GM12878 (cell line): ENCODE measurements at regions not wholly inside any gene's neighbourhood (a gene's known extent, or its start where the extent isn't known, plus 50 kb on each side); places are given as distances from the start of the nearest gene placed in this dataset.

Source experiments
- ATAC-seq: fragments of 200-7000 bp; cut with Tn5 transposase; 3 replicates; pipeline ENCODE4 v1.9.1; 2020; ENCODE audit warnings: mild to moderate bottlenecking, moderate library complexity
- BruUV-seq: library from RNA; stranded (reverse); fragments of 400-500 nt; replicated peaks from 2 replicates; lab custom pipeline; 2021; lab: Mats Ljungman, UMichigan
- CTCF ChIA-PET: fragments of 300-600 bp; sonication (Branson Sonifier 250); formaldehyde crosslinking; extraction: SDS; loops from one replicate; lab custom pipeline; 2021; ENCODE audit warnings: inconsistent platforms; lab: Yijun Ruan, JAX
- POLR2A ChIA-PET: fragments of 350-600 bp; formaldehyde crosslinking; extraction: SDS; loops from one replicate; lab custom pipeline; 2021; ENCODE audit warnings: inconsistent platforms; lab: Charles Lee
- RAD21 ChIA-PET: fragments of 300-600 bp; sonication (Branson Sonifier 250); formaldehyde crosslinking; loops from one replicate; lab custom pipeline; 2023; ENCODE audit warnings: antibody characterized with exemption; ENCODE audit not compliant: unreplicated experiment; lab: Charles Lee
- SMC1A ChIA-PET: fragments of 300-600 bp; sonication (Branson Sonifier 250); formaldehyde crosslinking; loops from one replicate; lab custom pipeline; 2023; ENCODE audit not compliant: unreplicated experiment, uncharacterized antibody; lab: Charles Lee
- DNase-seq: peaks from one replicate; pipeline ENCODE4 v3.0.0-alpha.2; 2011; ENCODE audit warnings: low read depth, low spot score
- FAIRE-seq: peaks from 3 replicates; lab custom pipeline; 2011; peaks lifted over from hg19 to GRCh38; lab: Jason Lieb, UNC
- H2AFZ ChIP-seq: 2 replicates; pipeline ENCODE4 v1.6.0; 2011; ENCODE audit warnings: low read depth, low read length, control low read depth; ENCODE audit not compliant: control insufficient read depth
- H3K27ac ChIP-seq: 2 replicates; pipeline ENCODE4 v1.5.1; 2011; ENCODE audit warnings: control low read depth; ENCODE audit not compliant: control insufficient read depth, insufficient read depth
- H3K27me3 ChIP-seq, 2 experiments: replicated peaks in 1 of 2; 2 replicates each; pipeline versions ENCODE4 v1.6.0 to v1.6.1; 2011; ENCODE audit warnings: low read length in 1 of 2; ENCODE audit not compliant: control insufficient read depth in 2 of 2, insufficient read depth in 2 of 2
- H3K36me3 ChIP-seq, 2 experiments: 2 replicates each; pipeline ENCODE4 v1.5.1; 2011; ENCODE audit warnings: low read length in 1 of 2; ENCODE audit not compliant: control insufficient read depth in 2 of 2, insufficient read depth in 2 of 2
- H3K4me1 ChIP-seq: 2 replicates; pipeline ENCODE4 v1.6.1; 2011; ENCODE audit warnings: mild to moderate bottlenecking, low read length, moderate library complexity, mixed read lengths; ENCODE audit not compliant: control insufficient read depth, insufficient read depth
- H3K4me2 ChIP-seq: 2 replicates; pipeline ENCODE4 v1.6.0; 2011; ENCODE audit warnings: control low read depth; ENCODE audit not compliant: control insufficient read depth, insufficient read depth
- H3K4me3 ChIP-seq: fragments of 200-600 bp; sonication (generic); 2 replicates; pipeline ENCODE4 v1.5.1; 2016
- H3K79me2 ChIP-seq: 2 replicates; pipeline ENCODE4 v1.6.0; 2011; ENCODE audit warnings: low read length; ENCODE audit not compliant: control insufficient read depth, insufficient read depth
- H3K9ac ChIP-seq: 2 replicates; pipeline ENCODE4 v1.8.0; 2011; ENCODE audit warnings: low read length, control low read depth, mixed read lengths; ENCODE audit not compliant: control insufficient read depth, insufficient read depth
- H3K9me3 ChIP-seq: replicated peaks from 3 replicates; pipeline ENCODE4 v1.5.1; 2011; ENCODE audit warnings: mild to moderate bottlenecking, low read length; ENCODE audit not compliant: control insufficient read depth, insufficient read depth
- H4K20me1 ChIP-seq: 2 replicates; pipeline ENCODE4 v1.6.0; 2011; ENCODE audit not compliant: control insufficient read depth, insufficient read depth
- ASH2L ChIP-seq: fragments of 300-600, 200-600 bp; sonication (generic); IDR thresholded peaks from 2 replicates; pipeline ENCODE4 v1.6.1; 2017; ENCODE audit warnings: low read depth, mild to moderate bottlenecking, borderline replicate concordance
- FOS ChIP-seq: IDR thresholded peaks from 3 replicates; pipeline ENCODE4 v1.6.1; 2011; ENCODE audit warnings: borderline replicate concordance; ENCODE audit not compliant: insufficient read length; ENCODE audit errors: extremely low read depth
- KDM1A ChIP-seq: fragments of 200-600 bp; sonication (generic); IDR thresholded peaks from 2 replicates; pipeline ENCODE4 v1.6.1; 2016; ENCODE audit warnings: borderline replicate concordance
- LARP7 ChIP-seq: fragments of 450-650 bp; IDR thresholded peaks from 2 replicates; pipeline ENCODE4 v1.6.1; 2017; ENCODE audit warnings: mild to moderate bottlenecking
- POLR2A ChIP-seq: IDR thresholded peaks from 2 replicates; pipeline ENCODE4 v1.6.1; 2011; ENCODE audit warnings: low read depth, mild to moderate bottlenecking, low read length
- POU2F2 ChIP-seq: IDR thresholded peaks from 3 replicates; pipeline ENCODE4 v1.6.1; 2011; ENCODE audit warnings: low read depth, mild to moderate bottlenecking, low read length, borderline replicate concordance
- RCOR1 ChIP-seq: conservative IDR thresholded peaks from 2 replicates; pipeline ENCODE4 v1.6.1; 2012; ENCODE audit warnings: low read depth, low read length, improper control_type of control experiment
- WGBS: methylation state at CpG from one replicate; pipeline ENCODE4 v1.1.6; 2016; ENCODE audit warnings: low lambda C conversion rate; ENCODE audit not compliant: insufficient replicate concordance, insufficient coverage; ENCODE audit errors: missing lambda C conversion rate; 5-methylcytosine and 5-hydroxymethylcytosine counted together
- in situ Hi-C: fragments of 300-500 bp; cut with MboI; formaldehyde crosslinking; loops from 9 replicates; pipeline ENCODE4 v1.14.3; 2018; ENCODE audit warnings: mixed read lengths
- intact Hi-C: fragments of 100-400 bp; cut with micrococcal nuclease; formaldehyde crosslinking; loops from one replicate; pipeline ENCODE4 v1.14.2; 2022; ENCODE audit not compliant: unreplicated experiment
- TF ChIP-seq, protein P1 (sequence below): fragments of 450-650 bp; IDR thresholded peaks from 2 replicates; pipeline ENCODE4 v1.6.1; 2017; ENCODE audit warnings: mild to moderate bottlenecking, moderate library complexity
- TF ChIP-seq, protein P2 (sequence below): fragments of 150-350 bp; IDR thresholded peaks from 2 replicates; pipeline ENCODE4 v1.6.1; 2016; ENCODE audit warnings: low read depth, low read length
- TF ChIP-seq, protein P3 (sequence below): fragments of 450-650 bp; IDR thresholded peaks from 2 replicates; pipeline ENCODE4 v1.6.1; 2014; ENCODE audit warnings: mild to moderate bottlenecking
- TF ChIP-seq, protein P4 (sequence below): fragments of 450-650 bp; IDR thresholded peaks from 2 replicates; pipeline ENCODE4 v1.6.1; 2018; ENCODE audit warnings: mild to moderate bottlenecking, low read depth, moderate library complexity; ENCODE audit not compliant: partially characterized antibody
- TF ChIP-seq, protein P5 (sequence below): fragments of 450-650 bp; conservative IDR thresholded peaks from 2 replicates; pipeline ENCODE4 v1.6.1; 2017; ENCODE audit warnings: mild to moderate bottlenecking, moderate library complexity

DNA sequence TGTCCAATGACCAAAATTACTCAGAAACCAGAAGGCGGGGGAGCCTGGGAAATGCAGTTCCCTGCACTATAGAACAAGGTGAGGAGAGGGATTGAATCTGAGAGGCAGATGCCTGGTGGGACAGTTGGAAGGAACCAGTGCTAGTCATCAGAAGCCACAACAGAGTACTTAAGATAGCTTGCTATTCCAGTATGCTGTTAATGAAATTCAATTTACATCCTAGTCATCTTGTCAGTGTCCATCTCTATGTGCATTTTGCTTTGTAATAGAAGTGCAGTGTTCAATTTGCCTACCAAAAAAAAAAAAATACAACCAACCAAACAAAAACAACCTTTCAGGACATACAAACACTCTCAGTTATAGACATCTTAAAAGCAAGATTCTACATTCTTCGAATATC, 679.1 kb upstream of the CPEB2 start:
- in situ Hi-C loops (no loop called here), intact Hi-C loops (no loop called here)
- ATAC-seq (no peak), FAIRE-seq (no peak), DNase-seq (no peak)
- SMC1A ChIA-PET = no interaction called here
- H3K4me3 ChIP-seq = no peak overlapping the region
- H3K36me3 ChIP-seq = no peaks in the 10 kb centered on the region
- POLR2A ChIA-PET = no interaction called here
- no TSS peak for BruUV-seq
- H3K27me3 ChIP-seq = no peaks in the 10 kb centered on the region
- no peak overlapping the region for H3K27ac ChIP-seq
- CTCF ChIA-PET = no interaction called here
- H3K9ac ChIP-seq = no peak overlapping the region
- no peak overlapping the region for H2AFZ ChIP-seq
- no peaks in the 10 kb centered on the region for H4K20me1 ChIP-seq
- 0% methylated on average over 2 of the region's 2 CpGs for WGBS
- no peak overlapping the region for H3K4me2 ChIP-seq
- H3K9me3 ChIP-seq = no peaks in the 10 kb centered on the region
- RAD21 ChIA-PET = no interaction called here
- H3K79me2 ChIP-seq = no peaks in the 10 kb centered on the region
- H3K4me1 ChIP-seq = no peaks in the 10 kb centered on the region
- TF ChIP-seq, protein P1, sequence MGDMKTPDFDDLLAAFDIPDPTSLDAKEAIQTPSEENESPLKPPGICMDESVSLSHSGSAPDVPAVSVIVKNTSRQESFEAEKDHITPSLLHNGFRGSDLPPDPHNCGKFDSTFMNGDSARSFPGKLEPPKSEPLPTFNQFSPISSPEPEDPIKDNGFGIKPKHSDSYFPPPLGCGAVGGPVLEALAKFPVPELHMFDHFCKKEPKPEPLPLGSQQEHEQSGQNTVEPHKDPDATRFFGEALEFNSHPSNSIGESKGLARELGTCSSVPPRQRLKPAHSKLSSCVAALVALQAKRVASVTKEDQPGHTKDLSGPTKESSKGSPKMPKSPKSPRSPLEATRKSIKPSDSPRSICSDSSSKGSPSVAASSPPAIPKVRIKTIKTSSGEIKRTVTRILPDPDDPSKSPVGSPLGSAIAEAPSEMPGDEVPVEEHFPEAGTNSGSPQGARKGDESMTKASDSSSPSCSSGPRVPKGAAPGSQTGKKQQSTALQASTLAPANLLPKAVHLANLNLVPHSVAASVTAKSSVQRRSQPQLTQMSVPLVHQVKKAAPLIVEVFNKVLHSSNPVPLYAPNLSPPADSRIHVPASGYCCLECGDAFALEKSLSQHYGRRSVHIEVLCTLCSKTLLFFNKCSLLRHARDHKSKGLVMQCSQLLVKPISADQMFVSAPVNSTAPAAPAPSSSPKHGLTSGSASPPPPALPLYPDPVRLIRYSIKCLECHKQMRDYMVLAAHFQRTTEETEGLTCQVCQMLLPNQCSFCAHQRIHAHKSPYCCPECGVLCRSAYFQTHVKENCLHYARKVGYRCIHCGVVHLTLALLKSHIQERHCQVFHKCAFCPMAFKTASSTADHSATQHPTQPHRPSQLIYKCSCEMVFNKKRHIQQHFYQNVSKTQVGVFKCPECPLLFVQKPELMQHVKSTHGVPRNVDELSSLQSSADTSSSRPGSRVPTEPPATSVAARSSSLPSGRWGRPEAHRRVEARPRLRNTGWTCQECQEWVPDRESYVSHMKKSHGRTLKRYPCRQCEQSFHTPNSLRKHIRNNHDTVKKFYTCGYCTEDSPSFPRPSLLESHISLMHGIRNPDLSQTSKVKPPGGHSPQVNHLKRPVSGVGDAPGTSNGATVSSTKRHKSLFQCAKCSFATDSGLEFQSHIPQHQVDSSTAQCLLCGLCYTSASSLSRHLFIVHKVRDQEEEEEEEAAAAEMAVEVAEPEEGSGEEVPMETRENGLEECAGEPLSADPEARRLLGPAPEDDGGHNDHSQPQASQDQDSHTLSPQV = no peak
- TF ChIP-seq KDM1A (no peak), LARP7 (no peak), POU2F2 (no peak), ASH2L (no peak), POLR2A (no peak), RCOR1 (no peak), FOS (no peak)
- TF ChIP-seq, protein P2, sequence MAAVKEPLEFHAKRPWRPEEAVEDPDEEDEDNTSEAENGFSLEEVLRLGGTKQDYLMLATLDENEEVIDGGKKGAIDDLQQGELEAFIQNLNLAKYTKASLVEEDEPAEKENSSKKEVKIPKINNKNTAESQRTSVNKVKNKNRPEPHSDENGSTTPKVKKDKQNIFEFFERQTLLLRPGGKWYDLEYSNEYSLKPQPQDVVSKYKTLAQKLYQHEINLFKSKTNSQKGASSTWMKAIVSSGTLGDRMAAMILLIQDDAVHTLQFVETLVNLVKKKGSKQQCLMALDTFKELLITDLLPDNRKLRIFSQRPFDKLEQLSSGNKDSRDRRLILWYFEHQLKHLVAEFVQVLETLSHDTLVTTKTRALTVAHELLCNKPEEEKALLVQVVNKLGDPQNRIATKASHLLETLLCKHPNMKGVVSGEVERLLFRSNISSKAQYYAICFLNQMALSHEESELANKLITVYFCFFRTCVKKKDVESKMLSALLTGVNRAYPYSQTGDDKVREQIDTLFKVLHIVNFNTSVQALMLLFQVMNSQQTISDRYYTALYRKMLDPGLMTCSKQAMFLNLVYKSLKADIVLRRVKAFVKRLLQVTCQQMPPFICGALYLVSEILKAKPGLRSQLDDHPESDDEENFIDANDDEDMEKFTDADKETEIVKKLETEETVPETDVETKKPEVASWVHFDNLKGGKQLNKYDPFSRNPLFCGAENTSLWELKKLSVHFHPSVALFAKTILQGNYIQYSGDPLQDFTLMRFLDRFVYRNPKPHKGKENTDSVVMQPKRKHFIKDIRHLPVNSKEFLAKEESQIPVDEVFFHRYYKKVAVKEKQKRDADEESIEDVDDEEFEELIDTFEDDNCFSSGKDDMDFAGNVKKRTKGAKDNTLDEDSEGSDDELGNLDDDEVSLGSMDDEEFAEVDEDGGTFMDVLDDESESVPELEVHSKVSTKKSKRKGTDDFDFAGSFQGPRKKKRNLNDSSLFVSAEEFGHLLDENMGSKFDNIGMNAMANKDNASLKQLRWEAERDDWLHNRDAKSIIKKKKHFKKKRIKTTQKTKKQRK = no peak
- TF ChIP-seq, protein P3, sequence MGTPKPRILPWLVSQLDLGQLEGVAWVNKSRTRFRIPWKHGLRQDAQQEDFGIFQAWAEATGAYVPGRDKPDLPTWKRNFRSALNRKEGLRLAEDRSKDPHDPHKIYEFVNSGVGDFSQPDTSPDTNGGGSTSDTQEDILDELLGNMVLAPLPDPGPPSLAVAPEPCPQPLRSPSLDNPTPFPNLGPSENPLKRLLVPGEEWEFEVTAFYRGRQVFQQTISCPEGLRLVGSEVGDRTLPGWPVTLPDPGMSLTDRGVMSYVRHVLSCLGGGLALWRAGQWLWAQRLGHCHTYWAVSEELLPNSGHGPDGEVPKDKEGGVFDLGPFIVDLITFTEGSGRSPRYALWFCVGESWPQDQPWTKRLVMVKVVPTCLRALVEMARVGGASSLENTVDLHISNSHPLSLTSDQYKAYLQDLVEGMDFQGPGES = no peak
- TF ChIP-seq, protein P4, sequence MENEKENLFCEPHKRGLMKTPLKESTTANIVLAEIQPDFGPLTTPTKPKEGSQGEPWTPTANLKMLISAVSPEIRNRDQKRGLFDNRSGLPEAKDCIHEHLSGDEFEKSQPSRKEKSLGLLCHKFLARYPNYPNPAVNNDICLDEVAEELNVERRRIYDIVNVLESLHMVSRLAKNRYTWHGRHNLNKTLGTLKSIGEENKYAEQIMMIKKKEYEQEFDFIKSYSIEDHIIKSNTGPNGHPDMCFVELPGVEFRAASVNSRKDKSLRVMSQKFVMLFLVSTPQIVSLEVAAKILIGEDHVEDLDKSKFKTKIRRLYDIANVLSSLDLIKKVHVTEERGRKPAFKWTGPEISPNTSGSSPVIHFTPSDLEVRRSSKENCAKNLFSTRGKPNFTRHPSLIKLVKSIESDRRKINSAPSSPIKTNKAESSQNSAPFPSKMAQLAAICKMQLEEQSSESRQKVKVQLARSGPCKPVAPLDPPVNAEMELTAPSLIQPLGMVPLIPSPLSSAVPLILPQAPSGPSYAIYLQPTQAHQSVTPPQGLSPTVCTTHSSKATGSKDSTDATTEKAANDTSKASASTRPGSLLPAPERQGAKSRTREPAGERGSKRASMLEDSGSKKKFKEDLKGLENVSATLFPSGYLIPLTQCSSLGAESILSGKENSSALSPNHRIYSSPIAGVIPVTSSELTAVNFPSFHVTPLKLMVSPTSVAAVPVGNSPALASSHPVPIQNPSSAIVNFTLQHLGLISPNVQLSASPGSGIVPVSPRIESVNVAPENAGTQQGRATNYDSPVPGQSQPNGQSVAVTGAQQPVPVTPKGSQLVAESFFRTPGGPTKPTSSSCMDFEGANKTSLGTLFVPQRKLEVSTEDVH = no peak
- TF ChIP-seq, protein P5, sequence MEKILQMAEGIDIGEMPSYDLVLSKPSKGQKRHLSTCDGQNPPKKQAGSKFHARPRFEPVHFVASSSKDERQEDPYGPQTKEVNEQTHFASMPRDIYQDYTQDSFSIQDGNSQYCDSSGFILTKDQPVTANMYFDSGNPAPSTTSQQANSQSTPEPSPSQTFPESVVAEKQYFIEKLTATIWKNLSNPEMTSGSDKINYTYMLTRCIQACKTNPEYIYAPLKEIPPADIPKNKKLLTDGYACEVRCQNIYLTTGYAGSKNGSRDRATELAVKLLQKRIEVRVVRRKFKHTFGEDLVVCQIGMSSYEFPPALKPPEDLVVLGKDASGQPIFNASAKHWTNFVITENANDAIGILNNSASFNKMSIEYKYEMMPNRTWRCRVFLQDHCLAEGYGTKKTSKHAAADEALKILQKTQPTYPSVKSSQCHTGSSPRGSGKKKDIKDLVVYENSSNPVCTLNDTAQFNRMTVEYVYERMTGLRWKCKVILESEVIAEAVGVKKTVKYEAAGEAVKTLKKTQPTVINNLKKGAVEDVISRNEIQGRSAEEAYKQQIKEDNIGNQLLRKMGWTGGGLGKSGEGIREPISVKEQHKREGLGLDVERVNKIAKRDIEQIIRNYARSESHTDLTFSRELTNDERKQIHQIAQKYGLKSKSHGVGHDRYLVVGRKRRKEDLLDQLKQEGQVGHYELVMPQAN = no peak
